ENCODE measurements at regions not wholly inside any gene's neighbourhood (a gene's known extent, or its start where the extent isn't known, plus 50 kb on each side); places are given as distances from the start of the nearest gene placed in this dataset.
"Not testable (repeated sequence)": the region's sequence is repeated elsewhere in the genome, so short reads cannot be mapped to it uniquely, and the experiment has no call there.

DNA sequence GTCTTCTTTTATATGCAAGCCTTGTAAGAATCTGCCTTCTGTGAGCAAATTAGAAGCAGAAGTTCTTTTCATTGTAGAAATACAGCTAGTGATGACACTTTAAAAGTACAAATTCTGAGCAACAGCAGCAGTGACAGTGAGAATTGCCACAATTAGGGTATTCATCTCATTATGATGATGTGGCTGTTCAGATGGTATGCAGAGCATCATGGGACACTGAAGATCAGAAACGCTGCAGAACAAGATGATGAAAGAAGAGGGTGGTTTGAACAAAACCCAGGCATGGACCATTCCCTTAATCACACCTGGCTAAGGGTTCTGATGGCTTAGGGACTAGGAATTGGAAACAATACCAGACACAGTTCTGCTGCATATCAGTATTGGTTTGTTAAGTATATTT, 312.7 kb upstream of the TBX18 start:
- Histone ChIP-seq H4K8ac (replicated peaks; ENCODE audit: insufficient read length, low read depth, low read length) (no peak overlapping the region), H3K4me1 (ENCODE audit: insufficient read depth, low read length) (no peaks in the 10 kb centered on the region; the same call in 1 of the 2 replicates), H2AK5ac (ENCODE audit: insufficient read length, low read length) (no peak overlapping the region), H3K23ac (ENCODE audit: insufficient read length, low read depth, low read length) (no peak overlapping the region), H3K23me2 (ENCODE audit: insufficient read length, low read depth, low read length, poor library complexity, severe bottlenecking) (no peaks in the 10 kb centered on the region), H2BK12ac (ENCODE audit: insufficient read length, low read depth, low read length) (no peak overlapping the region), H4K91ac (ENCODE audit: insufficient read length, low read depth, low read length) (no peak overlapping the region), H2BK120ac (ENCODE audit: low read depth, low read length, poor library complexity, severe bottlenecking) (no peak overlapping the region), H2AFZ (ENCODE audit: low read length) (peak overlapping the region; percentile 62), H3K4me2 (ENCODE audit: insufficient read depth, insufficient read length, low read length) (no peak overlapping the region), H3K27me3 (ENCODE audit: insufficient read depth, low read length) (no peaks in the 10 kb centered on the region), H4K20me1 (ENCODE audit: control insufficient read depth, insufficient read depth, insufficient read length) (no peaks in the 10 kb centered on the region), H2BK5ac (ENCODE audit: insufficient read length, low read length) (no peak overlapping the region), H3T11ph (ENCODE audit: low read length) (no peak overlapping the region), H2BK15ac (ENCODE audit: low read depth, low read length) (no peak overlapping the region), H4K5ac (ENCODE audit: insufficient read length, low read depth, low read length) (no peak overlapping the region), H3K79me1 (ENCODE audit: insufficient read depth, low read depth, low read length, poor library complexity, severe bottlenecking) (no peaks in the 10 kb centered on the region), H3K9ac (ENCODE audit: extremely low read depth, insufficient read length, low read length) (no peak overlapping the region), H3K56ac (ENCODE audit: insufficient read length, low read depth, low read length) (no peak overlapping the region), H3K14ac (ENCODE audit: insufficient read depth, low read length) (no peak overlapping the region), H3K27ac (ENCODE audit: insufficient read length, low read depth, low read length) (no peak overlapping the region), H3K9me3 (ENCODE audit: control insufficient read depth, low read depth, low read length) (no peaks in the 10 kb centered on the region), H3K79me2 (ENCODE audit: insufficient read depth, low read length) (no peaks in the 10 kb centered on the region), H3K18ac (ENCODE audit: insufficient read length, low read depth, low read length) (no peak overlapping the region), H2BK20ac (ENCODE audit: low read depth, low read length, poor library complexity, severe bottlenecking) (no peak overlapping the region), H3K4ac (ENCODE audit: low read depth, low read length) (no peak overlapping the region)
- TF ChIP-seq, protein P1, sequence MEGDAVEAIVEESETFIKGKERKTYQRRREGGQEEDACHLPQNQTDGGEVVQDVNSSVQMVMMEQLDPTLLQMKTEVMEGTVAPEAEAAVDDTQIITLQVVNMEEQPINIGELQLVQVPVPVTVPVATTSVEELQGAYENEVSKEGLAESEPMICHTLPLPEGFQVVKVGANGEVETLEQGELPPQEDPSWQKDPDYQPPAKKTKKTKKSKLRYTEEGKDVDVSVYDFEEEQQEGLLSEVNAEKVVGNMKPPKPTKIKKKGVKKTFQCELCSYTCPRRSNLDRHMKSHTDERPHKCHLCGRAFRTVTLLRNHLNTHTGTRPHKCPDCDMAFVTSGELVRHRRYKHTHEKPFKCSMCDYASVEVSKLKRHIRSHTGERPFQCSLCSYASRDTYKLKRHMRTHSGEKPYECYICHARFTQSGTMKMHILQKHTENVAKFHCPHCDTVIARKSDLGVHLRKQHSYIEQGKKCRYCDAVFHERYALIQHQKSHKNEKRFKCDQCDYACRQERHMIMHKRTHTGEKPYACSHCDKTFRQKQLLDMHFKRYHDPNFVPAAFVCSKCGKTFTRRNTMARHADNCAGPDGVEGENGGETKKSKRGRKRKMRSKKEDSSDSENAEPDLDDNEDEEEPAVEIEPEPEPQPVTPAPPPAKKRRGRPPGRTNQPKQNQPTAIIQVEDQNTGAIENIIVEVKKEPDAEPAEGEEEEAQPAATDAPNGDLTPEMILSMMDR (conservative IDR thresholded peaks at IDR 0.05) = no peak
- Mint-ChIP-seq H3K36me3 (ENCODE audit: insufficient read depth in 1 of 3, low read depth in 3 of 3) (no peaks in the 10 kb centered on the region; a peak in 1 of 7 replicates), H3K27ac (no peak overlapping the region), H3K4me1 (peaks cover 0 to 3% of the 10 kb centered on the region in 2 experiments; a peak in 1 of 4 replicates), H3K4me3 (no peak overlapping the region), H3K27me3 (ENCODE audit: low read depth) (no peaks in the 10 kb centered on the region), H3K9me3 (0 out of 5 replicates have a peak, but pooled peaks cover 0 to under 1% of the 10 kb centered on the region in 2 experiments)
- WGBS (ENCODE audit: extremely low coverage, insufficient read length, low lambda C conversion rate) = no CpG with 5 or more reads among the region's 1 CpG
- DNase-seq = no peak

DNA sequence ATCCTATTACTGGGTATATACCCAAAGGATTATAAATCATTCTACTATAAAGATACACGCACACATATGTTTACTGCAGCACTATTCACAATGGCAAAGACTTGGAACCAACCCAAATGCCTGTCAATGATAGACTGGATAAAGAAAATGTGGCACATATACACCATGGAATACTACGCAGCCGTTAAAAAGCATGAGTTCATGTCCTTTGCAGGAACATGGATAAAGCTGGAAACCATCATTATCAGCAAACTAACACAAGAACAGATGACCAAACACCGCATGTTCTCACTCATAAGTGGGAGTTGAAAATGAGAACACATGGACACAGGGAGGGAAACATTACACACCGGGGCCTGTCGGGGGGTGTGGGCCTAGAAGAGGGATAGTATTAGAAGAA, 307.4 kb upstream of the TBX18 start:
- not testable (repeated sequence) for H4K20me1 ChIP-seq (ENCODE audit: control insufficient read depth, insufficient read depth, insufficient read length); H4K91ac ChIP-seq (ENCODE audit: insufficient read length, low read depth, low read length); H3K23me2 ChIP-seq (ENCODE audit: insufficient read length, low read depth, low read length, poor library complexity, severe bottlenecking); H3K9me3 ChIP-seq (ENCODE audit: control insufficient read depth, low read depth, low read length); H2BK12ac ChIP-seq (ENCODE audit: insufficient read length, low read depth, low read length); H2AFZ ChIP-seq (ENCODE audit: low read length); H2AK5ac ChIP-seq (ENCODE audit: insufficient read length, low read length); H3K27ac Mint-ChIP-seq; H3K18ac ChIP-seq (ENCODE audit: insufficient read length, low read depth, low read length); H4K8ac ChIP-seq (replicated peaks; ENCODE audit: insufficient read length, low read depth, low read length); H3K79me2 ChIP-seq (ENCODE audit: insufficient read depth, low read length); H3K36me3 Mint-ChIP-seq (ENCODE audit: insufficient read depth in 1 of 3, low read depth in 3 of 3); H3K14ac ChIP-seq (ENCODE audit: insufficient read depth, low read length); H3K23ac ChIP-seq (ENCODE audit: insufficient read length, low read depth, low read length); H2BK120ac ChIP-seq (ENCODE audit: low read depth, low read length, poor library complexity, severe bottlenecking); H3K4me2 ChIP-seq (ENCODE audit: insufficient read depth, insufficient read length, low read length); H3K4me3 Mint-ChIP-seq; H3K4me1 ChIP-seq (ENCODE audit: insufficient read depth, low read length); DNase-seq; H2BK5ac ChIP-seq (ENCODE audit: insufficient read length, low read length); H2BK20ac ChIP-seq (ENCODE audit: low read depth, low read length, poor library complexity, severe bottlenecking); H3K9ac ChIP-seq (ENCODE audit: extremely low read depth, insufficient read length, low read length); H3K27me3 Mint-ChIP-seq (ENCODE audit: low read depth); H3K27ac ChIP-seq (ENCODE audit: insufficient read length, low read depth, low read length); H3T11ph ChIP-seq (ENCODE audit: low read length); H3K79me1 ChIP-seq (ENCODE audit: insufficient read depth, low read depth, low read length, poor library complexity, severe bottlenecking); H2BK15ac ChIP-seq (ENCODE audit: low read depth, low read length); H3K27me3 ChIP-seq (ENCODE audit: insufficient read depth, low read length); H4K5ac ChIP-seq (ENCODE audit: insufficient read length, low read depth, low read length); H3K9me3 Mint-ChIP-seq; H3K4ac ChIP-seq (ENCODE audit: low read depth, low read length); H3K4me1 Mint-ChIP-seq; H3K56ac ChIP-seq (ENCODE audit: insufficient read length, low read depth, low read length)
- no CpG with 5 or more reads among the region's 6 CpGs for WGBS (ENCODE audit: extremely low coverage, insufficient read length, low lambda C conversion rate)

All from H9 (cell line).